AG04450 (cell line): ENCODE measurements at regions not wholly inside any gene's neighbourhood (a gene's known extent, or its start where the extent isn't known, plus 50 kb on each side); places are given as distances from the start of the nearest gene placed in this dataset.
"Not testable (repeated sequence)": the region's sequence is repeated elsewhere in the genome, so short reads cannot be mapped to it uniquely, and the experiment has no call there.

ENCODE experiments used
- CTCF ChIA-PET: fragments of 300-600, 350-600 bp; formaldehyde crosslinking; extraction: SDS; loops from one replicate; lab custom pipeline; 2022; ENCODE audit warnings: antibody characterized with exemption, inconsistent platforms; lab: Charles Lee
- POLR2A ChIA-PET: fragments of 350-600 bp; formaldehyde crosslinking; extraction: SDS; loops from one replicate; lab custom pipeline; 2021; ENCODE audit warnings: antibody characterized with exemption, inconsistent platforms; lab: Yijun Ruan, JAX
- DNase-seq: peaks from one replicate; pipeline ENCODE4 v3.0.0-alpha.2; 2011; ENCODE audit warnings: low read depth, low spot score
- H3K27ac ChIP-seq: one replicate; pipeline ENCODE4 v1.5.1; 2012; ENCODE audit warnings: low read depth, low read length, control low read depth
- H3K27me3 ChIP-seq: one replicate; pipeline ENCODE4 v1.6.0; 2012; ENCODE audit warnings: low read length; ENCODE audit not compliant: control insufficient read depth, insufficient read depth
- H3K4me3 ChIP-seq: 2 replicates; pipeline ENCODE4 v1.5.1; 2011; ENCODE audit warnings: mild to moderate bottlenecking, low read depth, low read length, control low read depth
- H3K9me3 ChIP-seq: 2 replicates; pipeline ENCODE4 v1.5.1; 2012; ENCODE audit warnings: low read length; ENCODE audit not compliant: control insufficient read depth, insufficient read depth
- TF ChIP-seq, protein P1 (sequence below): IDR thresholded peaks from 2 replicates; pipeline ENCODE4 v1.5.1; 2011; ENCODE audit warnings: low read depth, low read length, control low read depth, inconsistent platforms

DNA sequence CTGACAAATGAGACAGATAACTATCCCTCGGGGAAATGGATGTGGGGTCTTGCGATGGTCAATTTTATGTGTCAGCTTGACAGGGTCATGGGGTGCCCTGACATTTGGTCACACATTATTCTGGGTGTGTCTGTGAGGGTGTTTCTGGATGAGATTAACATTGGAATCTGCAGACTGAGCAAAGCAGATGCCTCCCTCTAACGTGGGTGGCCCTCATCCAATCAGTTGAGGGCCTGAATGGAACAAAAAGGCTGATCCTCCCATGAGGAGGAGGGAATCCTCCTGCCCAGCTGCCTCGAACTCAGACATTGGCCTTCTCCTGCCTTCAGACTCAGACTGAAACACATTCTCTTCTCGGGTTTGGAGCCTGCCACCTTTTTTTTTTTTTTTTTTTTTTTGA lies 69.0 kb downstream of the MINAR1 start:
- POLR2A ChIA-PET, result no interaction called here
- CTCF ChIA-PET, result no interaction called here

GRCh38 chr15:79505956-79506355 lies 73.8 kb downstream of the MINAR1 start:
- CTCF ChIA-PET, result interaction anchor here (1.2 kb wide), 1 partner anchor 125 kb away, joined by 4 read pairs; no protein-coding TSS in a partner anchor
- POLR2A ChIA-PET, result no interaction called here
- no peak overlapping the region for H3K27ac ChIP-seq
- H3K4me3 ChIP-seq, result no peak overlapping the region
- H3K9me3 ChIP-seq, result no peaks in the 10 kb centered on the region
- TF ChIP-seq, protein P1, sequence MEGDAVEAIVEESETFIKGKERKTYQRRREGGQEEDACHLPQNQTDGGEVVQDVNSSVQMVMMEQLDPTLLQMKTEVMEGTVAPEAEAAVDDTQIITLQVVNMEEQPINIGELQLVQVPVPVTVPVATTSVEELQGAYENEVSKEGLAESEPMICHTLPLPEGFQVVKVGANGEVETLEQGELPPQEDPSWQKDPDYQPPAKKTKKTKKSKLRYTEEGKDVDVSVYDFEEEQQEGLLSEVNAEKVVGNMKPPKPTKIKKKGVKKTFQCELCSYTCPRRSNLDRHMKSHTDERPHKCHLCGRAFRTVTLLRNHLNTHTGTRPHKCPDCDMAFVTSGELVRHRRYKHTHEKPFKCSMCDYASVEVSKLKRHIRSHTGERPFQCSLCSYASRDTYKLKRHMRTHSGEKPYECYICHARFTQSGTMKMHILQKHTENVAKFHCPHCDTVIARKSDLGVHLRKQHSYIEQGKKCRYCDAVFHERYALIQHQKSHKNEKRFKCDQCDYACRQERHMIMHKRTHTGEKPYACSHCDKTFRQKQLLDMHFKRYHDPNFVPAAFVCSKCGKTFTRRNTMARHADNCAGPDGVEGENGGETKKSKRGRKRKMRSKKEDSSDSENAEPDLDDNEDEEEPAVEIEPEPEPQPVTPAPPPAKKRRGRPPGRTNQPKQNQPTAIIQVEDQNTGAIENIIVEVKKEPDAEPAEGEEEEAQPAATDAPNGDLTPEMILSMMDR, result no peak
- no peaks in the 10 kb centered on the region for H3K27me3 ChIP-seq
- DNase-seq, result no peak

More for the DNA sequence above, 69.0 kb downstream of the MINAR1 start:
- no peak overlapping the region for H3K27ac ChIP-seq
- DNase-seq, result no peak
- TF ChIP-seq, protein P1, result no peak
- H3K4me3 ChIP-seq, result no peak overlapping the region
- no peaks in the 10 kb centered on the region for H3K27me3 ChIP-seq
- H3K9me3 ChIP-seq, result no peaks in the 10 kb centered on the region

DNA sequence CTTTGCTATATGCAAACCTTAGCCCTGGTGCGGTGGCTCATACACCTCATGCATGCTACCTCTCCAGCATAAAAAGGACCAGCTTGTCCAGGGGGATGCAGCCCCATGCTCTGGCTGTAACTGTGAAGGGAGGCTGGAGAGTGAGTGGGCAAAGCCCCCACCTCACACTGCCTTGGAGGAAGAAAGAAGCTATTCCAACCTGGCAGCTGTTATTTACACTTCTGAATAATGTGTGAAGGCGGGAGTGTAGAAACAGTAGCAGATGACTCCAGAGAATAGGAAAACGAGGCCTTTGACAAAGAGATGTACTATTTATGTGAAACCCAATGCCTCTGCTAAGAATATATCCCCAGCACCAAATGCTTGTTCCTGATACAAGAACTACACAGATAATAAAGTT lies 80.7 kb downstream of the MINAR1 start:
- H3K9me3 ChIP-seq, DNase-seq, H3K4me3 ChIP-seq, CTCF ChIA-PET, H3K27me3 ChIP-seq, H3K27ac ChIP-seq, POLR2A ChIA-PET: not testable (repeated sequence)

DNA sequence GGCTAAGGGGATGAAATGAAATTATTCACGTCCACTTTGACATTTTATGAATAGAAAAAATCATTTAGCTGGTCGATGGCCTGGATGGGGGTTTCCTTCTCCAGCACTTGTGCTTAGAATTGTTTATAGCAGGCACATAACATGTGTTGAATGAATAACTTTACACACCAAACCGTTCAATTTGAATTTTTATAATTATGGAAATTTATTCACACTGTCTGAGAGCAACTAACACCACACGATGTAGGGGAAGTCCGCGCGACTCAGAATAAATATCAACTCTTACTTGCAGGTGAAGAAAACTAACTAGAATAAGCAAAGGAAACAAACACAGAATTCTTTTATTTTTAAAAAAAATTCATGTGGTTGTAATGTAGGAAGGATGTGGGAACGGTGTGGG lies 81.3 kb downstream of the MINAR1 start:
- ChIA-PET CTCF (no interaction called here), POLR2A (no interaction called here)
- H3K4me3 ChIP-seq, result no peak overlapping the region
- H3K27ac ChIP-seq, result no peak overlapping the region
- DNase-seq, result no peak
- no peaks in the 10 kb centered on the region for H3K9me3 ChIP-seq
- TF ChIP-seq, protein P1, result no peak
- H3K27me3 ChIP-seq, result peaks cover 1% of the 10 kb centered on the region

- Histone ChIP-seq H3K27ac (no peak overlapping the region), H3K27me3 (peaks cover 3% of the 10 kb centered on the region), H3K4me3 (no peak overlapping the region), H3K9me3 (no peaks in the 10 kb centered on the region)
- TF ChIP-seq, protein P1, result no peak
- DNase-seq, result no peak
- ChIA-PET POLR2A (no interaction called here), CTCF (no interaction called here)
These were observed 81.8 kb downstream of the MINAR1 start for GRCh38 chr15:79513940-79514339.
